Myocyte (in vitro differentiated cells): ENCODE measurements at regions not wholly inside any gene's neighbourhood (a gene's known extent, or its start where the extent isn't known, plus 50 kb on each side); places are given as distances from the start of the nearest gene placed in this dataset.

ENCODE experiments used
- DNase-seq: peaks from one replicate; pipeline ENCODE4 v3.0.0-alpha.2; 2012; ENCODE audit warnings: low read depth

- no peak for DNase-seq
Measured at GRCh38 chr5:85823462-85824426, 794.0 kb upstream of the COX7C start.

- no peak for DNase-seq
Measured at GRCh38 chr5:85838781-85839180, 779.0 kb upstream of the COX7C start.

GRCh38 chr5:85841653-85842052, 776.1 kb upstream of the COX7C start:
- DNase-seq, result no peak

GRCh38 chr5:85843535-85843934, 774.2 kb upstream of the COX7C start:
- no peak for DNase-seq

GRCh38 chr5:85849411-85849810, 768.3 kb upstream of the COX7C start:
- DNase-seq, result no peak

GRCh38 chr5:85865296-85865695, 752.4 kb upstream of the COX7C start:
- no peak for DNase-seq

GRCh38 chr5:85868070-85868469, 749.7 kb upstream of the COX7C start:
- DNase-seq, result no peak

- no peak for DNase-seq
Measured at GRCh38 chr5:85893996-85894395, 723.7 kb upstream of the COX7C start.

- DNase-seq, result no peak
Measured at GRCh38 chr5:85896514-85896913, 721.2 kb upstream of the COX7C start.

GRCh38 chr5:85906460-85906859, 711.3 kb upstream of the COX7C start:
- no peak for DNase-seq

- no peak for DNase-seq
Measured at GRCh38 chr5:85910335-85910734, 707.4 kb upstream of the COX7C start.

GRCh38 chr5:85920984-85921383, 696.8 kb upstream of the COX7C start:
- no peak for DNase-seq

- no peak for DNase-seq
Measured at GRCh38 chr5:85921590-85921989, 696.2 kb upstream of the COX7C start.

GRCh38 chr5:85927632-85928031, 690.1 kb upstream of the COX7C start:
- no peak for DNase-seq

GRCh38 chr5:85929713-85930112, 688.0 kb upstream of the COX7C start:
- no peak for DNase-seq

GRCh38 chr5:85931220-85931619, 686.5 kb upstream of the COX7C start:
- no peak for DNase-seq

- DNase-seq, result no peak
Measured at GRCh38 chr5:85938201-85938600, 679.5 kb upstream of the COX7C start.

- no peak for DNase-seq
Measured at GRCh38 chr5:85951707-85952210, 666.0 kb upstream of the COX7C start.

- DNase-seq, result no peak
Measured at GRCh38 chr5:85952680-85953079, 665.1 kb upstream of the COX7C start.

- DNase-seq, result no peak
Measured at GRCh38 chr5:85967681-85968080, 650.1 kb upstream of the COX7C start.

GRCh38 chr5:85972539-85972938, 645.2 kb upstream of the COX7C start:
- no peak for DNase-seq

- DNase-seq, result no peak
Measured at GRCh38 chr5:85985167-85985566, 632.6 kb upstream of the COX7C start.

GRCh38 chr5:85990998-85991397, 626.7 kb upstream of the COX7C start:
- DNase-seq, result no peak
